ENCODE measurements at regions not wholly inside any gene's neighbourhood (a gene's known extent, or its start where the extent isn't known, plus 50 kb on each side); places are given as distances from the start of the nearest gene placed in this dataset.
"Not testable (repeated sequence)": the region's sequence is repeated elsewhere in the genome, so short reads cannot be mapped to it uniquely, and the experiment has no call there.

DNA sequence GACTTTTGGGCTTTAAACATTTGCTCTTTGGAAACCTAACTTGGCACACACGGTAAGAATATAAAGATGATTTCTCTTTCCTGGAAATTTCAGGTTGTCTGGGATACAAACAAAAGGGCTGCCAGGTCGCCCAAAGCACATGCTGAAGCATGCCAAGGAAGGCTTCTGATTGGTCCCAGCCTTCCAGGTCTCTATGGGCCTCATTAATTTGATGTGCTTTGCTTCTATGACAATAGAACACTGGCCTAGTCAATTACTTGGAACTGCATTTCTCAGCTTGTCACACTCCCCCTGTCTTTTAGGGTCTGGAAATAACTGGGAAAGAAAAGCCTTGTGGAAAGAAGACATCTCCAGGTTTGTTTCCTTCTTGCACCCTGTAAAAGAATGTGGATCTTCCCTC is 228.9 kb downstream of the ADCYAP1 start:
- DNase-seq (ENCODE audit: low read depth), result no peak
- no peak overlapping the region for H3K4me3 ChIP-seq (ENCODE audit: low read length)
- TF ChIP-seq, protein P1, sequence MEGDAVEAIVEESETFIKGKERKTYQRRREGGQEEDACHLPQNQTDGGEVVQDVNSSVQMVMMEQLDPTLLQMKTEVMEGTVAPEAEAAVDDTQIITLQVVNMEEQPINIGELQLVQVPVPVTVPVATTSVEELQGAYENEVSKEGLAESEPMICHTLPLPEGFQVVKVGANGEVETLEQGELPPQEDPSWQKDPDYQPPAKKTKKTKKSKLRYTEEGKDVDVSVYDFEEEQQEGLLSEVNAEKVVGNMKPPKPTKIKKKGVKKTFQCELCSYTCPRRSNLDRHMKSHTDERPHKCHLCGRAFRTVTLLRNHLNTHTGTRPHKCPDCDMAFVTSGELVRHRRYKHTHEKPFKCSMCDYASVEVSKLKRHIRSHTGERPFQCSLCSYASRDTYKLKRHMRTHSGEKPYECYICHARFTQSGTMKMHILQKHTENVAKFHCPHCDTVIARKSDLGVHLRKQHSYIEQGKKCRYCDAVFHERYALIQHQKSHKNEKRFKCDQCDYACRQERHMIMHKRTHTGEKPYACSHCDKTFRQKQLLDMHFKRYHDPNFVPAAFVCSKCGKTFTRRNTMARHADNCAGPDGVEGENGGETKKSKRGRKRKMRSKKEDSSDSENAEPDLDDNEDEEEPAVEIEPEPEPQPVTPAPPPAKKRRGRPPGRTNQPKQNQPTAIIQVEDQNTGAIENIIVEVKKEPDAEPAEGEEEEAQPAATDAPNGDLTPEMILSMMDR (IDR thresholded peaks at IDR 0.05; ENCODE audit: insufficient read depth, low read depth, low read length, missing control alignments), result no peak

DNA sequence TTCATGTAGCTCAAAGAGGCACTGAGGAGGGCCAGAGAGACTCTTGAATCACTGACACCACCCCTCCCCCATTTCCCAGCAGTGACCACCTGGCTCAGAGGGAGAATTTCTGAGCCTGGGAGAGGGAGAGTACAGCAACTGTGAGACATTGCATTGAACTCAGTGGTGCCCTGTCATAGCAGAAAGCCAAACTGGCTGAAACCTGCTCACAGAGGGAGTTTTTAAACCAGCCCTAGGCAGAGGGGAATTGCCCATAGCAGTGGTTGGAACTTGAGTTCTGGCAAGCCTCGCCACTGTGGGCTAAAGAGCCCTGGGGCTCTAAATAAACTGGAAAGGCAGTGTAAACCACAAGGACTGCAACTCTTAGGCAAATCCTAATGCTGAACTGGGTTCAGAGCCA is 243.1 kb downstream of the ADCYAP1 start:
- DNase-seq (ENCODE audit: low read depth), result no peak

DNA sequence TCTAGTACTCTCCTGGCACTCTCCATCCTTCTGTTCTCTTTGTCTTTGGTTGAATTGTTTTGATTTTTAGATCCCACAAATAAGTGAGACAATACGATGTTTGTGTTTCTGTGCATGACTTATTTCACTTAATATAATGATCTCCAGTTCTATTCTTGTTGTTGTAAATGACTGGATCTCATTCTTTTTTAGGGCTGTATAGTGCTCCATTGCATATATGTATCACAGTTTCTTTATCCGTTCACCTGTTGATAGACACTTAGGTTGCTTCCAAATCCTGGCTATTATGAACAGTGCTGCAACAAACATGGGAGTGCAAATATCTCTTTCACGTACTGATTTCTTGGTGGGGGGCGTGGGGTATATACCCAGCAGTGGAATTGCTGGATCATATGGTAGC is 245.0 kb downstream of the ADCYAP1 start:
- H3K4me3 ChIP-seq (ENCODE audit: low read length), result no peak overlapping the region
- TF ChIP-seq, protein P1 (IDR thresholded peaks at IDR 0.05; ENCODE audit: insufficient read depth, low read depth, low read length, missing control alignments), result no peak
- no peak for DNase-seq (ENCODE audit: low read depth)

More for the DNA sequence above, 243.1 kb downstream of the ADCYAP1 start:
- H3K4me3 ChIP-seq (ENCODE audit: low read length), result no peak overlapping the region
- TF ChIP-seq, protein P1 (IDR thresholded peaks at IDR 0.05; ENCODE audit: insufficient read depth, low read depth, low read length, missing control alignments), result no peak

DNA sequence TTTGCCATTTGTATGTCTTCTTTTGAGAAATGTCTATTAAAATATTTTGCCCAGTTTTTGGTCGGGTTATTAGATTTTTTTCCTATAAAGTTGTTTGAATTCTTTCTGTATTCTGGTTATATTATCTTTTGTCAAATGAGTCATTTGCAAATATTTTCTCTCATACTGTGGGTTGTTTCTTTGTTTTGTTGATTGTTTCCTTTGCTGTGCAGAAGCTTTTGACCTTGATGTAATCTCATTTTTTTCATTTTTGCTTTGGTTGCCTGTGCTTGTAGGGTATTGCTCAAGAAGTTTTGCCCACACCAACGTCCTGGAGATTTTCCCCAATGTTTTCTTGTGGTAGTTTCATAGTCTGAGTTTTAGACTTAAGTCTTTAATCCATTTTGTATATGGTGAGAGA is 245.7 kb downstream of the ADCYAP1 start:
- TF ChIP-seq, protein P1 (IDR thresholded peaks at IDR 0.05; ENCODE audit: insufficient read depth, low read depth, low read length, missing control alignments), result no peak
- DNase-seq (ENCODE audit: low read depth), result no peak
- H3K4me3 ChIP-seq (ENCODE audit: low read length), result no peak overlapping the region

DNA sequence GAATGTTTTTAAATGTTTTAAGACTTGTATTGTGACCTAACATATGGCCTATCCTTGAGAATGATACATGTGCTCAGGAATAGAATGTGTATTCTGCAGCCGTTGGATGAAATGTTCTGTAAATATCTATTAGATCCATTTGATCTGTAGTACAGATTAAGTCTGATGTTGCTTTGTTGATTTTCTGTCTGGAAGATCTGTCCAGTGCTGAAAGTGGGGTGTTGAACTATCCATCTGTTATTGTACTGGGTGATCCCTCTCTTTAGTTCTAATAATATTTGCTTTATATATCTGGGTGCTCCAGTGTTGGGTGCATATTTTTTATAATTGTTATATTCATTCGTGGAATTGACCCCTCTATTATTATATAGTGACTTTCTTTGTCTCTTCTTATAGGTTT is 248.3 kb downstream of the ADCYAP1 start:
- not testable (repeated sequence) for DNase-seq (ENCODE audit: low read depth); H3K4me3 ChIP-seq (ENCODE audit: low read length)

DNA sequence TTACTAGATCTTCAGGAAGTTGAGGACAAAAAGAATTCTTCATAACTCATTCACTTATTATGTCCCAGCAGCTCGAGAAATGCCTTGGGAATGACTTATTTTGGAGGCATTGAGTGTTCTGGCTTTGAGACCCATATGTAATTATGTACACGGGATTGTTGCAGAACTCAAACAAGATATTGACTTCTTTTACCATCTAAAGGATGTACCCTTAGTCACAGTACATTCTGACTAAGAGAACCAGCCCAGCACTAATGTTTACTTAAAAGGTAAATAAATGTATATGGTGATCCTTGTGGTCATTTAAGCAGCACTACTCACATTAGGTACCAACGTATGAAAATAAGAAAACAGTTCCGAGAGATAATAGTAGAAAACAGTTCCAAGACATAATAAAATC is 268.9 kb downstream of the ADCYAP1 start:
- no peak overlapping the region for H3K4me3 ChIP-seq (ENCODE audit: low read length)
- DNase-seq (ENCODE audit: low read depth), result no peak
- TF ChIP-seq, protein P1 (IDR thresholded peaks at IDR 0.05; ENCODE audit: insufficient read depth, low read depth, low read length, missing control alignments), result no peak

DNA sequence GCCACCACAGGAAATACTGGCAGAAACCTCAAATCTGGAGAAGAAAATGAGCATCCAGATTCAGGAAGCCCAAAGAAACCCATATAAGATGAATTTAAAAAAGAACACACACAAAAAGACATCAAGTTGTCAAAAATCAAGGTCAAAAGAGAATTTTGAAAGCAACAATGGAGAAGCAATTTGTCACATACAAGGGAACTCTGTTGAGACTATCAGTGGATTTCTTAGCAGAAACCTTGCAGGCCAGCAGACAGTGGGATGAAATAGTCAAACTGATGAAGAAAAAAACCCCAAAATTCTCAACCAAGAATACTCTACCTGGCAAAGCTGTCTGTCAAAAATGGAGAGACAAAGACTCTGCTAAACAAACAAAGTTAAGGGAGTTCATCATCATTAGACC is 272.6 kb downstream of the ADCYAP1 start:
- no peak overlapping the region for H3K4me3 ChIP-seq (ENCODE audit: low read length)
- DNase-seq (ENCODE audit: low read depth), result no peak
- TF ChIP-seq, protein P1 (IDR thresholded peaks at IDR 0.05; ENCODE audit: insufficient read depth, low read depth, low read length, missing control alignments), result no peak

DNA sequence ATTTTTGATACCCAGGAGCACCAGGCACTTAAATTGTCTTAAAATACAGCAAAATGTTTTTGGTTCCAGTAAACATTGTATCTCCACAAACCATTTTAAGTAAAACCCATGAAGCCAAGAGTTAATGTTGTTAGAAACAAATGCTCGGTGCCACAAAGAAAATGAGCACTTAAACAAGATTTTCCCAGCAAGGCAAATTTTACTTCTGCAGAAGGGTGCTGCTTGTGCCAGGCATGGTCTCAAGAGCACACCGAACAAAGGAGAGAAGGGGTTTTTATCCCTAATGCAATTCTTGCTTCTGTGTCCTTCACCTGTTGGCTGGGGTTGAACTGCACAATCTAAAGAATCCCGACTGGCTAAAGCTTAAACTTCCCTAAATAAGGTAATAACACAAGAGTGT is 286.7 kb downstream of the ADCYAP1 start:
- TF ChIP-seq, protein P1 (IDR thresholded peaks at IDR 0.05; ENCODE audit: insufficient read depth, low read depth, low read length, missing control alignments), result no peak
- H3K4me3 ChIP-seq (ENCODE audit: low read length), result no peak overlapping the region
- no peak for DNase-seq (ENCODE audit: low read depth)
